ENCODE measurements at regions not wholly inside any gene's neighbourhood (a gene's known extent, or its start where the extent isn't known, plus 50 kb on each side); places are given as distances from the start of the nearest gene placed in this dataset.

DNA sequence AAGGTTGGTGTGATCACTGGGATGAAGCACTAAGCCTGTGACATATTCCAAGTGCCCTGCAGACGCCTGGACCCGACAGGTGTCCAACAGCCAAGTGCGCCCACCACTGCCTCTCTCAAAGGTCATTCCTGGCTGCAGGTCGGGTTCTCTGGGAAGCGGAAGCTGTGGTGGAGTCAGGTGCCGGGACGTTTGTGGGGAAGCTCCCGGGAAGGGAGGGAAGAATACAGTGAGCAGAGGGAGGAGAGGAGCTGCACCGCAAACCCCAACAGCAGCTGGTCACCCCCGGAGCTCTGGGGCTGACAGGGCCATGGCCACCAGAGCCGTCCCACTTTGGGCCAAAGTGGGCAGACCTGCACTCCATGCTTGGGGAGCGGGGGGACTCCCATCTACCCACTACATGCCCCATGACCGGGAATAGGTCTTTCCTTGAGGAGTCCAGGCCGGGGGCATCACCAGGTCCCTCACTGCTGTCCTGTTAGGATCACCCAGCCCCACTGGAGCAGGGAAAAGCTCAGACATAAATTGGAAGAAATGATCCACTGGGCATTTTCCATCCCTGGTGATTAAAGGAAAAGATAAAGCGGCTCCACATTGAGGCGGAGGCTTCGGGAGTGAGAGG, 84.5 kb upstream of the PPP2R2D start:
- no peaks in the 10 kb centered on the region for H3K36me3 ChIP-seq
- no peaks in the 10 kb centered on the region for H3K27me3 ChIP-seq
- no peaks in the 10 kb centered on the region for H3K4me1 ChIP-seq
- no peak overlapping the region for H3K27ac ChIP-seq
- no peaks in the 10 kb centered on the region for H3K9me3 ChIP-seq
- no peak overlapping the region for H3K4me3 ChIP-seq
- TF ChIP-seq POLR2A (IDR thresholded peaks at IDR 0.05), result no peak
- TF ChIP-seq, protein P1, sequence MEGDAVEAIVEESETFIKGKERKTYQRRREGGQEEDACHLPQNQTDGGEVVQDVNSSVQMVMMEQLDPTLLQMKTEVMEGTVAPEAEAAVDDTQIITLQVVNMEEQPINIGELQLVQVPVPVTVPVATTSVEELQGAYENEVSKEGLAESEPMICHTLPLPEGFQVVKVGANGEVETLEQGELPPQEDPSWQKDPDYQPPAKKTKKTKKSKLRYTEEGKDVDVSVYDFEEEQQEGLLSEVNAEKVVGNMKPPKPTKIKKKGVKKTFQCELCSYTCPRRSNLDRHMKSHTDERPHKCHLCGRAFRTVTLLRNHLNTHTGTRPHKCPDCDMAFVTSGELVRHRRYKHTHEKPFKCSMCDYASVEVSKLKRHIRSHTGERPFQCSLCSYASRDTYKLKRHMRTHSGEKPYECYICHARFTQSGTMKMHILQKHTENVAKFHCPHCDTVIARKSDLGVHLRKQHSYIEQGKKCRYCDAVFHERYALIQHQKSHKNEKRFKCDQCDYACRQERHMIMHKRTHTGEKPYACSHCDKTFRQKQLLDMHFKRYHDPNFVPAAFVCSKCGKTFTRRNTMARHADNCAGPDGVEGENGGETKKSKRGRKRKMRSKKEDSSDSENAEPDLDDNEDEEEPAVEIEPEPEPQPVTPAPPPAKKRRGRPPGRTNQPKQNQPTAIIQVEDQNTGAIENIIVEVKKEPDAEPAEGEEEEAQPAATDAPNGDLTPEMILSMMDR (IDR thresholded peaks at IDR 0.05), result no peak
- peak in 1 of 3 donors; percentile 34 for DNase-seq

DNA sequence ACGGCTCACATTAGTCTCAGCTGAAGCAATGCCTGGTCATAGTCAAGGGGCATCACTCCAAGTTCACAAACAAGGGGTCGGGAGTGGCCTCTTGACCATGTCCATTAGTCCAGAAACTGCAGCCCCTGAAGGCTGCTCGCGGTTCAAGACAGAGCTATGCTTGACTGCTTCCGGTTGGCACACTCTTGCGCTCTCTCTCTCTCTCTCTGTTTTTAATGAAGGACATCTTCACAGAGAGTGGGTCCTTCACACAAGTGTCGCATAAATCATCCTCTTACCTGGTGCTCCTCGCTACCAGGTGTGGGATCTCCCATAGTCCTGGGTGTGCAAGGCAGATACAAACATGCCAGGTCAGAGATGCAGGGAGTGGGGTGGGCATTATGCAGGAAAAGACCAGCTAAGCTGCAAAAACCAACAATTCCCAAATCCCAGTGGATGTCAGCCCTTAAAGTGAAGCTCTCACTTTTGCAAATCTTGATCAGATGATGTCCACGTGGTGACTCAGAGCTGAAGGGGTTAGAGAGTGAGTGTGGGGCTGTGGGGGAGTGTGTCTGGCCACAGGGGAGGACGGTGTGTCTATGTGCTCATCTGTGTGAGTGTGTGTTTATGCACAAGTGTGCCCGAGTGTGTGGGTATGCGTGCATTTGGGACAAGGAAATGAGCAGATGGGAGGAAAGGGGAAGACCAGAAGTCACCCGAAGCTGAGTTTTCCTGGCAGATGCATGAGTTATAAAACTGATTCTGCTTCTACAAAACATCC, 83.7 kb upstream of the PPP2R2D start:
- TF ChIP-seq POLR2A (IDR thresholded peaks at IDR 0.05), result no peak
- TF ChIP-seq, protein P1 (IDR thresholded peaks at IDR 0.05), result no peak
- H3K9me3 ChIP-seq, result no peaks in the 10 kb centered on the region
- peak in 1 of 3 donors; percentile 26 for DNase-seq
- H3K36me3 ChIP-seq, result no peaks in the 10 kb centered on the region
- H3K27me3 ChIP-seq, result no peaks in the 10 kb centered on the region
- no peak overlapping the region for H3K27ac ChIP-seq
- H3K4me1 ChIP-seq, result no peaks in the 10 kb centered on the region
- no peak overlapping the region for H3K4me3 ChIP-seq

DNA sequence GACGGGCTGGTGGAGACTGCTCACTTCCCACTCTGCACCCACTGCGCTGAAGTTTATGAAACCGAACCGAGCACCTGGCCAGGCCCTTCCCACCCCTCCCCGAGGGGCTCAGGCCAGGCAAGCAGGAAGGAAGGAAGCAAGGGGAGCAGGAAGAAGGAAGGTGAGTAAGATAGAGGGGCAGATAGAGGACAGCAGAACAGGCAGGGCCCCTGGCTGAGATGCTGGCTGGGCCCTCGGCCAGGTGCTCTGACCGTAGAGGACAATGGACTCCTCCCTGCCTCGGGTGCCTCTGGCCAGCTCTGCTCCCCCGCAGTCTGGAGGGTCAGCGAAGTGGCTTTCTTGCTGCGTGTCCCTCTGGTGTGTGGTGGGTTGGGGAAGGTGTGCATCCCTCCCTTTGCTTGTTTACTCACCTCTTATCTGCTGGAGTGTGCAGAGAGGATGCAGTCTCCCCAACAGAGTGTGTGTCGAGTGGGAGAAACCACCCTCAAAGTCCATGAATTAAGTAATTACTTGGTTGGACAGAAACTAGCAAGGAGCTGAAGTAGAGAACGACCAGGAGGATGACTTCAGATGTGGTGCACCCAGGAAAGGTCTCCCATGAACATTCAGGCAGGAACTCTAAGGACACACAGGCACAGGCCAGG, 82.8 kb upstream of the PPP2R2D start:
- H3K27ac ChIP-seq, result no peak overlapping the region

DNA sequence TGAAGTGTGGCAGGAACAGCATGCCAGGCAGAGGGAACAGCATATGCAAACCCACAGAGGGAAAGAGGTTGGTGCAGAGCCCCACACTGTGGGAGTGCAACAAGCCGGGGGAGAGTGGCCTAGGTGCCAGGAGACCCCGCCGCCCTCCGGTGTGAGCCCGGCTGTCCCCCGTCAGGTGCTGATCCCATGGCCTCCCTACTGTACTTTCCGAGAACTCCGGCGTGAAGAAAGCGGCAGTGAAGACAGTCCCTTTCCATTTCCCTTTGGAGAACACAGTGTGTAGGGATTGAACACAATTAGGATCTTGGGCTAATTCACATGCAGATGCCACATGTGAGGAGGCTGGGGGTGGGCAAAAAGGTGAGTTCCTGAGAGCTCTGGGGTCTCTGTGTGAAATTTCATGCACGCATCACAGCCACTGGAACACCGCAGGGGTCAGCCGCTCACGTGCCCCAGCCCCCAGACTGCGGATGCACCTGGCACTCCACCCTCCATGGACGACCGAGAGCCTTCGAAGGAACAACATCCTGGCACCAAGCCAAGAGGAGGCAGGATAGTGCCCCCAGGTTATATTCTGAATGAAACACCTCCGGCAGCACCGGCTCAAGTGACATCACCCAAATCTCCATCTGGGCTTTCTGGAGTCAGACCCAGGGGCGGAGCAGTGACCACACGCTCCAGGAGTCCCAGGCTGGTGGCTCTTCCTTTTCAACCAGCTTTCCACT, 82.1 kb upstream of the PPP2R2D start:
- Histone ChIP-seq H3K27me3 (no peaks in the 10 kb centered on the region), H3K4me1 (no peaks in the 10 kb centered on the region), H3K9me3 (no peaks in the 10 kb centered on the region), H3K36me3 (no peaks in the 10 kb centered on the region), H3K4me3 (no peak overlapping the region), H3K27ac (no peak overlapping the region)
- no peak for TF ChIP-seq POLR2A (IDR thresholded peaks at IDR 0.05)
- TF ChIP-seq, protein P1 (IDR thresholded peaks at IDR 0.05), result no peak
- DNase-seq, result peak in 1 of 3 donors; percentile 19

More for the DNA sequence above, 82.8 kb upstream of the PPP2R2D start:
- H3K4me1 ChIP-seq, result no peaks in the 10 kb centered on the region
- H3K9me3 ChIP-seq, result no peaks in the 10 kb centered on the region
- no peaks in the 10 kb centered on the region for H3K36me3 ChIP-seq
- H3K4me3 ChIP-seq, result no peak overlapping the region
- TF ChIP-seq, protein P1 (IDR thresholded peaks at IDR 0.05), result no peak
- TF ChIP-seq POLR2A (IDR thresholded peaks at IDR 0.05), result no peak
- no peaks in the 10 kb centered on the region for H3K27me3 ChIP-seq
- DNase-seq, result peak in 1 of 3 donors; percentile 44

DNA sequence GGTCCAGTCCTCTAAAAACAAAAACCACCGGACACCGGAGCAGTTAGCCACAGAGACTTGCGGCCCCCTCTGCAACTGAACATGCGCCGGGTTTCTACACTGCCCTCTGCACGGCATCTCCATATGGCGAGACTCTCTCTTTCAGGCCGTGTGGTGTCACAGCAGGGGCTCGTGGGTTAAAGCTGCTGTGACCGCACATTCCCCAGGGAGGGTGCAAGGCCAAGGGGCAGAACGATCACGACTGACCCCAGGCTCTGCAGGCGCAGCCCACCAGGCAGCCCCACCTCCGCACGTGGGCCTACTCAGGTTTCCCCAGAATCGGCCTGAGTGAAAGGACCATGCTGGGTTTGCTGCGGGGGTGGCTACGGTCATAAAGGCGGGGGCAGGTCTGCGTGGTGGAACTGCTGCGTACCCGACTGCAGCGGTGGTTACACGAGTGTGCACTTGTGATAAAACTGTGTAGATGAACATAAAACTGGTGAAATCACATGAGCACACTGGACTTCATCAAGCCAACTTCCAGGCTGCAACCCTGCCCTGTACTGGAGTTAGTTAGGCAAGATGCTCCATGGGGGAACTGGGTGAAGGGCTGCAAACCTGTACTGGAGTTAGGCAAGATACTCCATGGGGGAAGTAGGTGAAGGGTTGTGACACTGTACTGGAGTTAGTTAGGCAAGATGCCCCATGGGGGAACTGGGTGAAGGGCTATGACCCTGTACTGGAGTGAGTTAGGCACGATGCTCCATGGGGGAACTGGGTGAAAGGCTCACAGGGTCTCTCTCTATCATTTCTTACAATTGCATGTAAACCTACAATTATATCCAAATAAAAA, 81.4 kb upstream of the PPP2R2D start:
- DNase-seq, result peak in 1 of 3 donors; percentile 31

More for the DNA sequence above, 81.4 kb upstream of the PPP2R2D start:
- no peaks in the 10 kb centered on the region for H3K36me3 ChIP-seq
- H3K27ac ChIP-seq, result no peak overlapping the region
- no peaks in the 10 kb centered on the region for H3K27me3 ChIP-seq
- no peaks in the 10 kb centered on the region for H3K4me1 ChIP-seq
- no peak overlapping the region for H3K4me3 ChIP-seq
- TF ChIP-seq, protein P1 (IDR thresholded peaks at IDR 0.05), result no peak
- TF ChIP-seq POLR2A (IDR thresholded peaks at IDR 0.05), result no peak
- H3K9me3 ChIP-seq, result no peaks in the 10 kb centered on the region

Data from Peyer's patch (tissue), 4 donors.